NCI-H460 (cell line): ENCODE measurements at regions not wholly inside any gene's neighbourhood (a gene's known extent, or its start where the extent isn't known, plus 50 kb on each side); places are given as distances from the start of the nearest gene placed in this dataset.
"Not testable (repeated sequence)": the region's sequence is repeated elsewhere in the genome, so short reads cannot be mapped to it uniquely, and the experiment has no call there.

Source experiments
- DNase-seq: peaks from one replicate; pipeline ENCODE4 v3.0.0-alpha.2; 2016; ENCODE audit warnings: low read depth; ENCODE audit errors: extremely low read depth

GRCh38 chr6:144392536-144392935, 107.4 kb downstream of the UTRN start:
- DNase-seq: no peak

- no peak for DNase-seq
Observed at GRCh38 chr6:144394210-144394609, 109.1 kb downstream of the UTRN start.

- no peak for DNase-seq
Observed at GRCh38 chr6:144395014-144395413, 109.9 kb downstream of the UTRN start.

GRCh38 chr6:144395826-144396225, 110.7 kb downstream of the UTRN start:
- no peak for DNase-seq

- no peak for DNase-seq
Observed at GRCh38 chr6:144397141-144397540, 112.0 kb downstream of the UTRN start.

GRCh38 chr6:144400321-144400720, 115.2 kb downstream of the UTRN start:
- DNase-seq: no peak

GRCh38 chr6:144401736-144402733, 116.9 kb downstream of the UTRN start:
- no peak for DNase-seq

- no peak for DNase-seq
Observed at GRCh38 chr6:144402750-144403149, 117.6 kb downstream of the UTRN start.

- DNase-seq: no peak
Observed at GRCh38 chr6:144405163-144405562, 120.0 kb downstream of the UTRN start.

- DNase-seq: no peak
Observed at GRCh38 chr6:144406796-144407195, 121.7 kb downstream of the UTRN start.

GRCh38 chr6:144408161-144408560, 123.0 kb downstream of the UTRN start:
- no peak for DNase-seq

- no peak for DNase-seq
Observed at GRCh38 chr6:144410059-144410458, 124.9 kb downstream of the UTRN start.

- DNase-seq: not testable (repeated sequence)
Observed at GRCh38 chr6:144410574-144410973, 125.4 kb downstream of the UTRN start.

- no peak for DNase-seq
Observed at GRCh38 chr6:144411531-144412165, 126.5 kb downstream of the UTRN start.

GRCh38 chr6:144413418-144413817, 128.3 kb downstream of the UTRN start:
- no peak for DNase-seq

GRCh38 chr6:144415014-144415413, 129.9 kb downstream of the UTRN start:
- peak; percentile 25 for DNase-seq

- no peak for DNase-seq
Observed at GRCh38 chr6:144415835-144416237, 130.7 kb downstream of the UTRN start.

GRCh38 chr6:144416244-144416643, 131.1 kb downstream of the UTRN start:
- no peak for DNase-seq

GRCh38 chr6:144416773-144417172, 131.6 kb downstream of the UTRN start:
- DNase-seq: no peak

- DNase-seq: no peak
Observed at GRCh38 chr6:144417681-144418080, 132.5 kb downstream of the UTRN start.

- no peak for DNase-seq
Observed at GRCh38 chr6:144418959-144419545, 133.9 kb downstream of the UTRN start.

- no peak for DNase-seq
Observed at GRCh38 chr6:144423167-144423566, 138.0 kb downstream of the UTRN start.
